GM19463 (cell line): ENCODE measurements at regions not wholly inside any gene's neighbourhood (a gene's known extent, or its start where the extent isn't known, plus 50 kb on each side); places are given as distances from the start of the nearest gene placed in this dataset.

Experiments used
- ATAC-seq: cut with Tn5 transposase; IDR thresholded peaks from one replicate; pipeline ENCODE4 v1.9.1; 2021; ENCODE audit warnings: mild to moderate bottlenecking, moderate library complexity; ENCODE audit not compliant: unreplicated experiment

DNA sequence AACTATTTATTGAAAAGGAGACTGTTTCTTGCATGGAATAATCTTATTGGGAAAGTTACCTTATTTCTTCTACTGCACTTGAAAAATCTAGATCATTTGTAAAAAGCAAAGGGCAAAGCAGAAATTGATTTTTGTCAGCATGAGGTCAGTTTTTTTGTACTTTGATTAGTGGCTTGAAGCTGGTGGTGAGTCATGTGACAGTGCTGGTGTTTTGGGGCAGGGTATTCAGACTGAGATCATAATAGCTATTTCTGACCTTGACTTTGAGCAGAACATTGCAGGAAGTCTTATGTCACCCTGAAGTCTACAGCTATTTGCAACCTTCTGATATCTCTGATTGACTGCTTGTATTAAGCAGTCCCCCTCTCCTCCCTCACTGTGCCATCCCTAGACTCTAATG is 66.3 kb upstream of the SORCS3 start:
- no peak for ATAC-seq

DNA sequence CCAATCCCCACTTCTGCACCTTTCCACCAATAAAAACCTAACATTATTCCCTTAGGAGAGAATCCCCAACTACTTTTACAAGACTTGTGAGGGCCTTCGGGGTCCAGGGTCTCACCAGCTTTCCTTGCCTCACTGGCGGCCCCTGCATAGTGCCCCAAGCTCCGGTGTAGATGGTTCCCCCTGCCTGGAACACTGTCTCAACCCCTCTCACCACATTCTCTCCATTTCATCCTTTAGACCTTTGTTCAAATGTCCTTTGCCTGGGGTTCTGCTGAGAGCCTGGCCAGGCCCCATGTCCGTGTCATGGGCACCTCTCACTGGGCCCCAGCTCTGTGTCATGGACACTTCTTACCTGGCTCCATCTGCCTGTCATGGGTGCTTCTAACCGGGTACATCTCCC is 64.5 kb upstream of the SORCS3 start:
- ATAC-seq: no peak

DNA sequence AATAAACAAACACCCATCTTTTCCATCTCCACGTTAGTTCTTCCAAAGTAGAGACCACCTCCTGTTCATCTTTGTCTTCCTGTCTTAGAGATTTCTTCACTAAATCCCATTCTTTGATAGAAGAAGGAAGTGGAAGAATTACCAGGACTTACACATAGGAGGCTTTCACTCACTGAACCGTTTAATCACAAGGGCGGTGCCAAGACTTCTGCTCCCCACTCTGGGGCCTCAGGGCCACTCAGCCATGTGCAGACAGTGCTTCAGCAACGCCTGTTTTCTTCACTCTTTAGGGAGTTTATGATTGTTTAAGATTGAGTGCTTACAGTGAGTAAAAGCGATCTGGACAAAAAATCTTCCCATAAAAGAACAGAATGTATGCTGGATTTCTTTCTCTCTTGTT is 63.9 kb upstream of the SORCS3 start:
- no peak for ATAC-seq

DNA sequence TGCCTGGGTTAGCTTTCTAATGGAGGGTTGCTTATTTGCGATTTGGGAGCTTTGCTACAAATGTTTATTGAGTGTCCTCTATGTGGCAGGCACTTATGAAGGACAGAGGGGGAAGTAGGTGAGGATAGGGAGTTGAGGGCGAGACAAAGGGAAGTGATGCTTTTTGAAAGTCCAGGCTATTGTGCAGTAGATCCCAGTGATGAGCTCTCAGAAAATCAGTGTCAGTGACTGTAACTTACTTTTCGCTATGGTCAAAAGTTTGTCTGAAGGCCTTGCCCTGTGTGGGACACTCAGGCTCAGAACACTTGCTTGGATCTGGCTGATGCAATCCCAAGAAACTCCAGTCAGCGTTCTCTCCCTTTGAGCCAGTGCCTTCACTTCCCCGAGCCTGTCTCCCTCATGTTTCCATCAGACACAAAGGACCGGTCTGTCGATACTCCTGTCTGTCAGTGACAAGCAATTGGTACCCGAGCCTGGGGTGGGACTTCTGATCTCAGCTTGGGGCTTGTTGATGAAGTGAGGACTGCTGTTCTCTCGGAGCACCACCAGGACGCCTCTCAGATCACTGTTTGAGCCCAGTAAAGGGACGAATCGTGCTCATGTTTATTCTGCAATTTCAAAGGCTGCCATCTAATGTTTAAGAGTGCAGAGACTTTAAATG is 63.1 kb upstream of the SORCS3 start:
- ATAC-seq: no peak

DNA sequence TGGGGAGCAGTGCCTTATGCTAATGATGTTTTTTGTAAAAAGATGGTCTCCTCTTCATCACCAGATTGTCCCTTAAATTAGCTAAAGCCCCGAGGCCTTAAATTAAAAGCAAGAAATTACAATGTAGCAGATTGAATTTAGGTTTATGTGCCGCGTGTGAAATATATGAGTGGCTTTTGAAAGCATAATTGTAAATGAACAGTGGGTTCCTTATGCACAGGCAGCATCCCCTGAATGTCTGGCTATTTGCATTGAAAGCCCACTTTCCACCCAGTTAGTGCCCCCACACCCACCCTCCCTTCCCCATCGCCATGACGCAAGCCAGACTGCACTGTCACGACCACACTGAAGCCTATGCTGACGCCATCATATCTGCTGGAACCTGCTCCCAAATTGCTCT is 62.4 kb upstream of the SORCS3 start:
- ATAC-seq: no peak

DNA sequence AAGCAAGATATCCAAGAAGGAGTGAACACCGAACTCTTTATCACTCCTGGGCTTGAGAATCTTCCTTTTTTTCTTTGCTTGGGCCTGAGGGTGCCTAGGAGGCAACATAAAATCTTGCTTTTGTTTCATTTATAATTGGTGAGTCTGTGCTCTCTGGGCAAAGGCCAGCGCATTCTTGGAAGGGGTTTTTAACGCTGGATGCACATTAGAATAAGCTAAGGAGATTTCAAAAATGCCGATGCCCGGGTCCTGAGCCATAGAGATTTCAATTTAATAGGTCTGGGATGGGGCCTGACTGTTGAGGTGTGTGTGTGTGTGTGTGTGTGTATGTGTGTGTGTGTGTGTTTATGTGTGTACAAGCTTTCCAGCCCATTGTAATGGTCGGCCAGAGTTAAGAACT is 62.0 kb upstream of the SORCS3 start:
- no peak for ATAC-seq

DNA sequence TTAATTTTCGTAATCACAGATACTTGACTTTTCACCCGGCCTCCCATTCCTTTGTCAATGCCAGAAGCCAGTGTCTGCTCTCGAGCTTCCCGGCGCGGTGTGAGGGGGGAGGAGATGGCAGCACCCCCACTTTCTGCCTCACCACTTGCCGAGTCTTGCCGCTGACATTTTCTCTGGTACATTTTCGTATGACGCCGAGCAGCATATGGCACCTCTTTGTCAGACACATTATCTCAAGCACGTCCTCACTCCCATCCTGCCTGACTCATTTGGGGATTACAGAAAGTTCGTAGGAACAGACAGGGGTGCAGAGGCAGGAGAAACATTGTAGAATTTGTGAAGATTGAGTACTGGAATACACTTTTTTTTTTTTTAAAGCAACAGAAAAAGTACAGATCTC is 60.8 kb upstream of the SORCS3 start:
- no peak for ATAC-seq

DNA sequence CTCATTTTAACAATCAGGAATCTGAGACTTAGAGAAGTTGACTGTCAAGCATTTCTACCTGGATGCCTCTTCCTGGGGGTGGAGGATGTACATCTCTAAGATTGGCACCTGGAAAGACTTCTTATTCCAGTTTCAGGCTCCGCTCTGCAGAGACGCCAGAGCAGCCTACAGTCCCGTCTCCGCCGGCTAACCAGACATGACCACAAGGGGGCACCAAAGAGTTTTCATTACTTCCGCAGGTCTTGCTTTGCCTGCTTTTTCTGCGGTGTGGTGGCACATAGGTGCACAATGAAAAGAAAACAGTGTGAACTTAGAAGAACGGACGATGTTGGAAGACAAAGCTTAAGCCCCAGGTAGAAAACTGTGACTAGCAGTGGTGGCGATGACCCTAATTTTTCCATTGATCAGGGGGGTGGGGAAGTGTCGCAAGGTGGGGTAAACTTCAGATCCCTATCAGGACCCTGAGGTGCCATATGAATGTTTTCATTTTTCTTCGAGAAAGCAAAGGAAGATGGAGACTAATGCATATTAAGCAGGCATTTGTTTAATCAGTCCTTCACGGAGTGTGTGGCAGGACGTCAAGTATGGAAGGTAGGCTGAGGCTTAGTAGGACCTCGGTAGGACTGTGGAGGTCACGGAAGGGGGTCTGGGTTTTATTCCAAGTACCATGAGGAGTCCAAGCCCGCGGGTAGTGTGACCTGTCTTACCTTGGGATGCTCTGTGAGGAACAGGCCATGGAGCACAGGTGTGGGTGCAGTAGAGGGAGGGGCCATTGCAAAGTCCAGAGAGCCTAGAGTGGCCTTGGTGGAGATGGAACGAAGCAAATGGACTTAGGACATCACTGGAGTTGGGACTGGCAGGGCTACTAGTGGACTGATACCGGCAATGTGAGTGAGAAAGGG is 60.1 kb upstream of the SORCS3 start:
- ATAC-seq: peak; percentile 75

DNA sequence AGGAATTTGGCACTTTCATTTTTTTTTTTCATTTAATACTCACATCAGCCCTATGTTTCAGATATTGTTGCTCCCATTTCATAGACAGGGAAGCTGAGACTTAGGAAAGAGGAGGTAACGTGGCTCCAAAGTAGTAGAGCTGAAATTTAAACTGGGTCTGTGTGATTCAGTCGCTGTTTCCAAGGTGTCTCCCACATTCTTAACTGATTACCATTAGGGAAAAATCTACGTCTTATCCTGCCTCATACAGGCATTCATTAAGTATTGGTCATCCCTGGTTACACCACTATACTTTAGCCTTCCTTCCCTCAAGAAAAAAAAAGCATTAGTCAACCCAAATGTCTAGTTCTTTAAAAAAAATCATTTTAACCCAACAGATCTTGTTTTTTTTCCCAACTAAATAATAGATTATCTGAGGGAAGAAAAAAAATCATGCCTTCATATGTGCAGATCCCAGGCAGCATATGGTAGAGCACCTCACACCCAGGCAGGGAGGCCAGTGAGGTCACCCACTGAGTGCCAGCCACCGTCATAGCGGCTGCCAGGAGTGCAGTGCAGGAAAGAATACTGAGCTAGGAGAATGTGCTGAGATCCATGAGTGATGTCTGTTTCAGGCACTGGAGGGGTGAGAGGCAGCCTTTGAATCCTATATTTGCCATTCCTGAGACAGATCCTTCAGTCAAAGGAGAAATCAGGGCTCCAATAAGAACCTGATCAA is 59.0 kb upstream of the SORCS3 start:
- no peak for ATAC-seq

DNA sequence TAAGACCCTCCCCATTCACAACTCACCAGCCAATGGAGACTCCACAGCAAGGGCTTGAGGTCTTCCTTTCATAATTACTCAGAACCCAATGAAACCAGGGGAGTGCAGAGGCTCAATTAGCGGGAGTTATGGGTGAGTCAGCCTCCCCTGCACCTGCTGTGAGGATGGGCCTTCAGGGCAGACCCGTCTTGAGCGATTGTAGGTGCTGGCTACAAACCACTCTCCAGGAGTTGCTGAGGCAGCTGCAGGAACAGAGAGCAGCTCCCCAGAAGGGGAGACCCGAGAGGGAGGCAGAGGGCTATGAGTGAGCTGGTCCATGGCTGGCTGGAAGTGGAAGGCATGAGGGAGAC is 58.5 kb upstream of the SORCS3 start:
- ATAC-seq: peak; percentile 62

DNA sequence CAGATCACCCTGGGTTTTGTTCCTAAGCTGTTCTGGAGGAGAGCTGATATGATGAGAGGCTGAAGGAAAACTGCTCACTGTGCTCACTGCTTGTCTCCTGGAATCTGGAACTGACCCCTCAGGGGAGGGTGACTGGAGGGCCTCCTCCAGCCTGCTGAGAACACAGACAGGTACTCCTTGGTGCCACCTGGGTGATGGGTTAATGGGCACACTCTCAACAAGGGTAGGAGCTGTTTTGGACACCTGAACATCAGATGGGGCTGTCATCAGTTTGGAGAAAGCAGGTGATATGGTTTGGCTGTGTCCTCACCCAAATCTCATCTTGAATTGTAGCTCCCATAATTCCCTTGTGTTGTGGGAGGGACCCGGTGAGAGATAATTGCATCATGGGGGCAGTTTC is 58.1 kb upstream of the SORCS3 start:
- ATAC-seq: no peak

DNA sequence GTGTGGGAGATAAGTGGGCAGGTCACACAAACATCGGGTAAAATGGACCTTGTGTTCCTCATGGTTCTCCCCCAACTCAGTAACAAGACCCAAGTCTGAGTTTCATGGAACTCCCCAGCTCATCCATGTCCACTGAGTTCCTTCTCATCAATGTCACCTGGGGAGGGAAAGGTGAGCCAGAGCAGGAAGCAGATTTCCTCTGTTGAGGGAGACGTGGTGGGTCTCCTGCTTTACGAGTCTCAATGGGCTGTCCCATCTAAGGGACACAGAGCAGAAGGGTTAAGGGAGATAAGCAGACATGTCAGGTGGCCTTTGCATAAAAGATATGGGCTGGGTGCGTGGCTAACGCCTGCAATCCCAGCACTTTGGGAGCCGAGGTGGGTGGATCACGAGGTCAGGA is 56.5 kb upstream of the SORCS3 start:
- no peak for ATAC-seq

DNA sequence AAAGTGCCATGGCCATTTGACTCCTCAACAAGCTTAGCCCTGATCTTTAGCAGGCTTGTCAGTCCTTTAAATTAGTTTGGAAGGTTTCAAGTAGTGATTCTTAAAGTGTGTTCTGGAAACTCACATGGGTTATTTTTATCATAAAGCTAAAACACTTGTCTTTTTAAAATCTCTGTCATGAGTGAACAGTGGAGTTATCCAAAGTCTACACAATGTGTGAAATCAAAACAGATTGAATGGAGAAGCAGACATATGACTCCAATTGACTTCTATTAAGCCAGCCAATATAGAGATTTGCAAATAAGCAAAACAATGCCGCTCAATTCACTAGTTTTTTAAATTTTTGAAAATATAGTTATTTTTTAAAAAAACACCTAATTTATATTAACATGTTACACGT is 53.3 kb upstream of the SORCS3 start:
- ATAC-seq: no peak

DNA sequence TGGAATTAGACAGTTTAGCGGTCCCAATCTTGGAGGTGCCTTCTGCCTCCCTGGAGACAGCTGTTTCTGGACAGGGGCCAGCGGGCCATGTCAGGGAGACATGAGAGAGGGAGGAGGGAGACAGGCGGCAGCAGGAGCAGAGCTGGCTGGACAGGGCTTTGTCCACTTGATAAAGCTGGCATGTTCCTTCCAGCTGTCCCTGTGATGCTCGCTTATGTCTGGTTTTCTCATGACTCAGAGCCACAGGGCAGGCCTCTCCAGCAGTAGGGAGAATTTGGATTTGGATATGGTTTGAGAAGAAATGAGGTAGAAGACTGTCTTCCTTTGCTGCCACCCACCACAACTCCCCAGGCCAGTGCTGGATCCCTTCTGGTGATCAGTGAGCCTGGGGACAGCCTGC is 51.7 kb upstream of the SORCS3 start:
- no peak for ATAC-seq

DNA sequence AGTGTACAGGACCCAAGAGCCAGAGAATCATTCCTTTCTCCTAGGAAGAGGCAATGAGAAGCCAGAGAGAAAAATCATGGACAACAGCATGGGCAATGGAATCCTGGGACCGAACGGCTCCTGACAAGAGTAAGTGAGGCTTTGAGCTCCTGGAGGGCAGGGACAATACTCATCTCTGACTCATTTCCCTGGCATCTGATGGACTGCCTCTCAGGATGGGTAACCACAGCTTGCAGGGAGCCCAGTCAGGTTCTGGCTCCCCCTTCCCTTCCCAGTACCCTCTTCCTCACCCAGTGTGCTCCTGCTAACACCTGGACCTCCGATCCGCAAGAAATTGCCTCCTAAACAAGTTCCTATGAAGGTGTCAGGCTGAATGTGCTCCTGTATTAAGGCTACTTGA is 51.2 kb upstream of the SORCS3 start:
- no peak for ATAC-seq
